ENCODE measurements at regions not wholly inside any gene's neighbourhood (a gene's known extent, or its start where the extent isn't known, plus 50 kb on each side); places are given as distances from the start of the nearest gene placed in this dataset.

DNA sequence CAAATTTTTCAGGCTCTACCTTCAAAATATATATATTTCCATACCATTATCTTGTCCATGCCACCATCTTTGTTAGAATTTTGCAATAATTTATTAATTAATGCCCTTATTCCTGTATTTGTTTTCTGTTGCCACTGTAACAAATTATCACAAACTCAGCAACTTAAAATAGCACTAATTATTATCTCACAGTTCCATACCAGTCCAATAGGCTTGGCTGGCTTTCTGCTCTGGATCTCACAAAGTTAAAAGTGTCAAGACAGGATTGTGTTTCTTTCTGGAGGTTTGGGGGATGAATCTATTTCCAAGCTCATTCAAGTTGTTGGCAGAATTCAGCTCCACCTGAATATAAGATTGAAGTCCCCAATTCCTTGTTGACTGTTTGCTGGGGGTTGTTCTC lies 58.6 kb upstream of the SLC38A4 start:
- no peak for DNase-seq (ENCODE audit: low read depth)
- no peak overlapping the region for H3K4me3 ChIP-seq (ENCODE audit: low read depth, low read length)
- TF ChIP-seq, protein P1, sequence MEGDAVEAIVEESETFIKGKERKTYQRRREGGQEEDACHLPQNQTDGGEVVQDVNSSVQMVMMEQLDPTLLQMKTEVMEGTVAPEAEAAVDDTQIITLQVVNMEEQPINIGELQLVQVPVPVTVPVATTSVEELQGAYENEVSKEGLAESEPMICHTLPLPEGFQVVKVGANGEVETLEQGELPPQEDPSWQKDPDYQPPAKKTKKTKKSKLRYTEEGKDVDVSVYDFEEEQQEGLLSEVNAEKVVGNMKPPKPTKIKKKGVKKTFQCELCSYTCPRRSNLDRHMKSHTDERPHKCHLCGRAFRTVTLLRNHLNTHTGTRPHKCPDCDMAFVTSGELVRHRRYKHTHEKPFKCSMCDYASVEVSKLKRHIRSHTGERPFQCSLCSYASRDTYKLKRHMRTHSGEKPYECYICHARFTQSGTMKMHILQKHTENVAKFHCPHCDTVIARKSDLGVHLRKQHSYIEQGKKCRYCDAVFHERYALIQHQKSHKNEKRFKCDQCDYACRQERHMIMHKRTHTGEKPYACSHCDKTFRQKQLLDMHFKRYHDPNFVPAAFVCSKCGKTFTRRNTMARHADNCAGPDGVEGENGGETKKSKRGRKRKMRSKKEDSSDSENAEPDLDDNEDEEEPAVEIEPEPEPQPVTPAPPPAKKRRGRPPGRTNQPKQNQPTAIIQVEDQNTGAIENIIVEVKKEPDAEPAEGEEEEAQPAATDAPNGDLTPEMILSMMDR (IDR thresholded peaks at IDR 0.05; ENCODE audit: control insufficient read depth, extremely low read depth, insufficient read depth), result no peak

DNA sequence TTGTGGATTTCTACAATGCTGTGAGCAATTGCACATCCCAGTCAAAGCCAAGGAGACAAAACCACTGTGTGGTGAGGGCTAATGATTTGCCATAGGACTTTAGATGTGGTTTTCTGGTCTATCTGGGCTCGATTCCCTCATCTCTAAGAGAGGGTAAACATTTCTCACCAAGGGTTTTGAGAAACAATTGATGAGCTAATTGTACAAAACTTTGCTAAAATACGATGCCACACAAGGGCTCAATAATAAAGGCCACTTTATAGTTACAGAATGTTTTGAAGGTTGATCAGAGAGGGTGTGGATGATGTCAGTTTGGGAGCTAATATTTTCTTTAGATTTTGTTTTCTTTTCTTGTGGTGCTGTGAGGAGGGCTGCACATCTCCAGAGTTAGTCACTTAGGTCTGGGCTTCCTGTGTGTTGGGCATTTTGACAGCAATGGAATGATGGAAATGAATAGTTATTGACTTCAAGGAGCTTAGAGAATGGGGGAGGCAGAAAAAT lies 60.8 kb upstream of the SLC38A4 start:
- DNase-seq (ENCODE audit: low read depth), result no peak
- no peak overlapping the region for H3K4me3 ChIP-seq (ENCODE audit: low read depth, low read length)
- TF ChIP-seq, protein P1 (IDR thresholded peaks at IDR 0.05; ENCODE audit: control insufficient read depth, extremely low read depth, insufficient read depth), result no peak

DNA sequence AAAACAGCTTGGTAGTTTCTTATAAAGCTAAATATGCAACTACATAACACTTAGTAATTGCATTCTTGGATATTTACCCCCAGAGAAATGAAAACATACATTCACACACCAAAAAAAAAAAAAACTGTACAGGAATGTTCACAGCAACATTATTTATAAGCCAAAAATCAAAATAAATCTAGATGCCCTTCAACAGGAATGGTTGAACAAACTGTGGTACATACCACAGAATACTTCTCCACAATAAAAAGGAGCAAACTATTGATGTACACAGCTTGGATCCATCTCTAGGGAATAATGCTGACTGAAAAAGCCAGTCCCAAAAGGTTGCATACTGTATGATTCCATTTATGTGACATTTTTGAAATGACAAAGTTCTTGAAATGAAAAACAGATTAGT lies 62.1 kb upstream of the SLC38A4 start:
- TF ChIP-seq, protein P1 (IDR thresholded peaks at IDR 0.05; ENCODE audit: control insufficient read depth, extremely low read depth, insufficient read depth), result no peak
- no peak overlapping the region for H3K4me3 ChIP-seq (ENCODE audit: low read depth, low read length)
- no peak for DNase-seq (ENCODE audit: low read depth)

DNA sequence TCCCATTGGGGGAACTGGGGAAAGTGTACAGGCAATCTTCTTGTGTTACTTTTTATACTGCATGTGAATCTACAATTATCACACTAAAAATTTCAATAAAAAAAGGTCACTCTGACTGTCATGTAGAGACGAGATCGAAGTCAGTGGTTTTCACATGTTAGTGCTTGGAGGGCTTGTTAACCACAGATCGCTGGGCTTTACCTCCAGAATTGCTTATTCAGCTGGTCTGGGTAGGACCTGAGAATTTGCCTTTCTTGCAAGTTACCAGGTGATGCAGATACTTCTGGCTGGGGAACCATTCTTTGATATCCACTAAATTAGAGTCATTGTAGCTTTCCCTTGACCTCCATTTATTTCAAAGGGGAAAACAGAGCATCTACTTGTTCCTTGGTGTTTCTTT lies 62.8 kb upstream of the SLC38A4 start:
- TF ChIP-seq, protein P1 (IDR thresholded peaks at IDR 0.05; ENCODE audit: control insufficient read depth, extremely low read depth, insufficient read depth), result no peak
- H3K4me3 ChIP-seq (ENCODE audit: low read depth, low read length), result no peak overlapping the region
- no peak for DNase-seq (ENCODE audit: low read depth)

DNA sequence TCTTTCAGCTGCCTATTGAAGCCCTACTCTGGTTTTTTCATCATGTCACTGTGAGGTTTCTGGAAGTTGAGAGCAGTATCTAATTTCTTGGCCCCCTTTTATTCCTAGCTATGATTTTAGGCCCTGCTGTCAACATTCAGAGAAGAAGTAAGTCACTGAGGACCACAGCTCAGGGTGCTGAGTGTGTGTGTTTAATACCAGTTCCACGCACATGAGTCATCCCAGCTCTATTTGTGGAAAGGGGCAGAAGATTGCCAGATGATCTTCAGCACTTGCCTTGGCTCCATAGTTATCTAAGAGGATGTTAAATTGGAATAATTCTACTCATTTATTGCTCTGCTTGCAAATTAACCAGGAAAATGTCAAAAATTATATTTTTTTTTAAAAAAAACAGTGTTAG lies 65.5 kb upstream of the SLC38A4 start:
- TF ChIP-seq, protein P1 (IDR thresholded peaks at IDR 0.05; ENCODE audit: control insufficient read depth, extremely low read depth, insufficient read depth), result no peak
- DNase-seq (ENCODE audit: low read depth), result no peak
- no peak overlapping the region for H3K4me3 ChIP-seq (ENCODE audit: low read depth, low read length)

DNA sequence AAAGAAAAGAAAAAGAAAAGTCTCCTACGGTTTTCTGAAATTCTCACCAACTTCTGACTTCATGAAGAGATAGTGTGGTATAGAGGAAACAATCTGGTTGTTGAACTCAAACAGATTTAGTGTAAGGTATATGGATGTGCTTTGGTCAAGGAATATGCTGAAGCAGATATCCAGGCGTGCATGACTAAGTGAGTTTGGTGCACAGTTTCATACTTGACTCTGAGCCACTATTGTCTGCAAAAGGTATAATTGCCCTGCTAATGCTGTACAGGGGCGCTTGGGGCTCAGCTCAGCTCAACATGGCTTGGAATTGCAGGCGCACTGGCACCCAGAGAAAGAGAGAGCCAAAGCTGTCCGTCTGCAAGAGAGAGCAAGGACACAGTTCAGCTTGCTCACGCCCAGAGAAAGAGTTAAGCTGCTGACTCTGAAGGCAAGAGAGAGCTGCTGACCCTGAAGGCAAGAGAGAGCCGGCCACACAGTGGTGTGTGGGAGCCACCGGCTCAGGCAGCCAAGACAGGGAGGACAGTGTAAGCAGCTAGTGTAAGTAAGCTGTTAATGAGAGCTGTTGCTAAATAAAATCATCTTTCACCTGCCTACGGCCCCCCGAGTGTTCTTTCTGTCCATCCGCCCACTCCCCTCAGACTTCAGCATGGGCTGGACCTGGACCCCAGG lies 66.4 kb upstream of the SLC38A4 start:
- TF ChIP-seq, protein P1 (IDR thresholded peaks at IDR 0.05; ENCODE audit: control insufficient read depth, extremely low read depth, insufficient read depth), result no peak
- no peak for DNase-seq (ENCODE audit: low read depth)
- H3K4me3 ChIP-seq (ENCODE audit: low read depth, low read length), result no peak overlapping the region

DNA sequence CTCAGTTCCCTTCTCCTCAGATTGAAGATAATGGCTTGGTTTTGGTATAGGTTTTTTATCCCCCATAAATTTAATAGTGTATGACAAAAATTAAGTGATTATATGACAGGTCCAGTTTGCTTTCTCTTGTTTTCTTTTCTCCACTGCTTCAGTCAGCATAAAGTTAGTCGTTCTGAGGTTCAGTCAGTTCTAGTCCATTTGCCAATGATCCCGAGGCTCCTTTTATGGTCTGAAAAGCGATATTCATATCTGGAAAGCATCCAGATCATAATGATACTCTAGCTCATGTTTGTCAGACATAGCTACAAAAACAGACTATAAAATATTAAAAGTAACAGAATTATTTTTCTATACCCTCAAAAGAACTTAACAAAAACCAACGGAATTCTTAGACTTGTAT lies 67.1 kb upstream of the SLC38A4 start:
- H3K4me3 ChIP-seq (ENCODE audit: low read depth, low read length), result no peak overlapping the region
- TF ChIP-seq, protein P1 (IDR thresholded peaks at IDR 0.05; ENCODE audit: control insufficient read depth, extremely low read depth, insufficient read depth), result no peak

More for the DNA sequence above, 67.1 kb upstream of the SLC38A4 start:
- DNase-seq (ENCODE audit: low read depth), result peak; percentile 37
